ENCODE measurements at regions not wholly inside any gene's neighbourhood (a gene's known extent, or its start where the extent isn't known, plus 50 kb on each side); places are given as distances from the start of the nearest gene placed in this dataset.

DNA sequence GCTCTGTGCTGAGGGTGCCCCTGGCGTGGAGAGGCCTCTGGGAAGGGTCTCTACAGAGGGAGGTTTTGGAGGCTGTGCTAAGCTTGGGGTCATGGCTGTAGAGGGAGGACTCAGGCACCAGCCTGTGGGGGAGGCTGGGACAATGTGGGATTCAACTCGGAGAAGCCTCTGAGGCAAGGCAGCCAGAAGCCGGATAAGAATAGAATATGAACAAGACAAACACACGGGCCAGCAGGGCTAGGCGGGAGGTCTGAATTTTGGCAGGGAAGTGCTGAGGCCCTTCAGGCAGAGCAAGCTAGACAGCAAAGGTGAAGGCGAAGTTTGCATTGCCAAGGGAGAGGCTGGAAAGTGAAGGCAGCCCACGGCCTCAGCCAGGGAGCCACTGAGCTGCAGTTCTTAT lies 612.1 kb upstream of the NR2F2 start:
- TF ChIP-seq, protein P1, sequence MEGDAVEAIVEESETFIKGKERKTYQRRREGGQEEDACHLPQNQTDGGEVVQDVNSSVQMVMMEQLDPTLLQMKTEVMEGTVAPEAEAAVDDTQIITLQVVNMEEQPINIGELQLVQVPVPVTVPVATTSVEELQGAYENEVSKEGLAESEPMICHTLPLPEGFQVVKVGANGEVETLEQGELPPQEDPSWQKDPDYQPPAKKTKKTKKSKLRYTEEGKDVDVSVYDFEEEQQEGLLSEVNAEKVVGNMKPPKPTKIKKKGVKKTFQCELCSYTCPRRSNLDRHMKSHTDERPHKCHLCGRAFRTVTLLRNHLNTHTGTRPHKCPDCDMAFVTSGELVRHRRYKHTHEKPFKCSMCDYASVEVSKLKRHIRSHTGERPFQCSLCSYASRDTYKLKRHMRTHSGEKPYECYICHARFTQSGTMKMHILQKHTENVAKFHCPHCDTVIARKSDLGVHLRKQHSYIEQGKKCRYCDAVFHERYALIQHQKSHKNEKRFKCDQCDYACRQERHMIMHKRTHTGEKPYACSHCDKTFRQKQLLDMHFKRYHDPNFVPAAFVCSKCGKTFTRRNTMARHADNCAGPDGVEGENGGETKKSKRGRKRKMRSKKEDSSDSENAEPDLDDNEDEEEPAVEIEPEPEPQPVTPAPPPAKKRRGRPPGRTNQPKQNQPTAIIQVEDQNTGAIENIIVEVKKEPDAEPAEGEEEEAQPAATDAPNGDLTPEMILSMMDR (IDR thresholded peaks at IDR 0.05), result no peak
- TF ChIP-seq POLR2A (IDR thresholded peaks at IDR 0.05), result no peak

Measured in body of pancreas (tissue), 4 donors.